ENCODE measurements at regions not wholly inside any gene's neighbourhood (a gene's known extent, or its start where the extent isn't known, plus 50 kb on each side); places are given as distances from the start of the nearest gene placed in this dataset.

- BruUV-seq (replicated peaks): no TSS peak
- Histone ChIP-seq H3K27me3 (replicated peaks; ENCODE audit: insufficient read depth, low read depth, low read length, poor library complexity) (no peaks in the 10 kb centered on the region), H3K36me3 (ENCODE audit: insufficient read depth, low read length, poor library complexity, severe bottlenecking) (no peaks in the 10 kb centered on the region), H3K27ac (ENCODE audit: low read depth, low read length, poor library complexity, severe bottlenecking) (no peak overlapping the region), H3K4me1 (ENCODE audit: insufficient read depth, low read length, poor library complexity, severe bottlenecking) (no peaks in the 10 kb centered on the region), H3K4me3 (ENCODE audit: low read depth, low read length, poor library complexity, severe bottlenecking) (no peak overlapping the region), H3K9me3 (ENCODE audit: low read depth, low read length, poor library complexity, severe bottlenecking) (no peaks in the 10 kb centered on the region)
- no peak for DNase-seq (ENCODE audit: low spot score)
- intact Hi-C loops (cut with micrococcal nuclease; ENCODE audit: unreplicated experiment): no loop called here
- ChIA-PET POLR2A (ENCODE audit: low non-redundant PET) (no interaction called here), CTCF (no interaction called here)
- TF ChIP-seq EZH2 (IDR thresholded peaks at IDR 0.05; ENCODE audit: borderline replicate concordance, low read depth, low read length, poor library complexity, severe bottlenecking): no peak
- TF ChIP-seq, protein P1, sequence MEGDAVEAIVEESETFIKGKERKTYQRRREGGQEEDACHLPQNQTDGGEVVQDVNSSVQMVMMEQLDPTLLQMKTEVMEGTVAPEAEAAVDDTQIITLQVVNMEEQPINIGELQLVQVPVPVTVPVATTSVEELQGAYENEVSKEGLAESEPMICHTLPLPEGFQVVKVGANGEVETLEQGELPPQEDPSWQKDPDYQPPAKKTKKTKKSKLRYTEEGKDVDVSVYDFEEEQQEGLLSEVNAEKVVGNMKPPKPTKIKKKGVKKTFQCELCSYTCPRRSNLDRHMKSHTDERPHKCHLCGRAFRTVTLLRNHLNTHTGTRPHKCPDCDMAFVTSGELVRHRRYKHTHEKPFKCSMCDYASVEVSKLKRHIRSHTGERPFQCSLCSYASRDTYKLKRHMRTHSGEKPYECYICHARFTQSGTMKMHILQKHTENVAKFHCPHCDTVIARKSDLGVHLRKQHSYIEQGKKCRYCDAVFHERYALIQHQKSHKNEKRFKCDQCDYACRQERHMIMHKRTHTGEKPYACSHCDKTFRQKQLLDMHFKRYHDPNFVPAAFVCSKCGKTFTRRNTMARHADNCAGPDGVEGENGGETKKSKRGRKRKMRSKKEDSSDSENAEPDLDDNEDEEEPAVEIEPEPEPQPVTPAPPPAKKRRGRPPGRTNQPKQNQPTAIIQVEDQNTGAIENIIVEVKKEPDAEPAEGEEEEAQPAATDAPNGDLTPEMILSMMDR (conservative IDR thresholded peaks at IDR 0.05; ENCODE audit: low read depth, low read length): no peak
These were observed 107.1 kb downstream of the TEX36 start for GRCh38 chr10:125575843-125576242.

DNA sequence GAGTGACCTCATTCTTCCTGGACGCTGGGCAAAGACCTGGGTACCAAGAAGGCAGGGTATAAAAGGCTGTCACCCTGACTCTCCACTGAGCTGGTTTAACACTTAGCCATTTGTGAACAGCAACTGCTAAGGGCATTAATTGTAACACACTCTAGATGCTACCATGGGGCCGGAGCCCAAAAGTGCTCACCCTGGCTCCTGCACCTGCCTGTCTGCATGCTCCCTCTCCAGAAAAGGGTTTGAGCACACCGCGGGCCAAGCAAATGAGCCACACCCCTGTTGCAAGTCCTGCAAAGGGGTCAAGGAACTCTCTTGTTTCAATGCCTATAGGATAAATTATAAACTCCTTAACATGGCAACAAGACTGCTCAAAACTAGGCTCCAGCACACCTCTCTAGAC, 114.8 kb downstream of the TEX36 start:
- Histone ChIP-seq H3K9me3 (ENCODE audit: low read depth, low read length, poor library complexity, severe bottlenecking) (no peaks in the 10 kb centered on the region), H3K27me3 (replicated peaks; ENCODE audit: insufficient read depth, low read depth, low read length, poor library complexity) (no peaks in the 10 kb centered on the region), H3K4me1 (ENCODE audit: insufficient read depth, low read length, poor library complexity, severe bottlenecking) (no peaks in the 10 kb centered on the region), H3K27ac (ENCODE audit: low read depth, low read length, poor library complexity, severe bottlenecking) (no peak overlapping the region), H3K4me3 (ENCODE audit: low read depth, low read length, poor library complexity, severe bottlenecking) (no peak overlapping the region), H3K36me3 (ENCODE audit: insufficient read depth, low read length, poor library complexity, severe bottlenecking) (no peaks in the 10 kb centered on the region)
- POLR2A ChIA-PET (ENCODE audit: low non-redundant PET): interaction anchor here (0.6 kb wide), 1 partner anchor 22 kb away, joined by 3 read pairs; no protein-coding TSS in a partner anchor
- DNase-seq (ENCODE audit: low spot score): no peak
- no peak for TF ChIP-seq EZH2 (IDR thresholded peaks at IDR 0.05; ENCODE audit: borderline replicate concordance, low read depth, low read length, poor library complexity, severe bottlenecking)
- TF ChIP-seq, protein P1 (conservative IDR thresholded peaks at IDR 0.05; ENCODE audit: low read depth, low read length): no peak
- intact Hi-C loops (cut with micrococcal nuclease; ENCODE audit: unreplicated experiment): no loop called here
- BruUV-seq (replicated peaks): no TSS peak
- CTCF ChIA-PET: no interaction called here

GRCh38 chr10:125567529-125567928, 115.4 kb downstream of the TEX36 start:
- CTCF ChIA-PET: no interaction called here
- intact Hi-C loops (cut with micrococcal nuclease; ENCODE audit: unreplicated experiment): no loop called here
- H3K27me3 ChIP-seq (replicated peaks; ENCODE audit: insufficient read depth, low read depth, low read length, poor library complexity): no peaks in the 10 kb centered on the region
- no TSS peak for BruUV-seq (replicated peaks)
- no peaks in the 10 kb centered on the region for H3K9me3 ChIP-seq (ENCODE audit: low read depth, low read length, poor library complexity, severe bottlenecking)
- no peaks in the 10 kb centered on the region for H3K36me3 ChIP-seq (ENCODE audit: insufficient read depth, low read length, poor library complexity, severe bottlenecking)
- POLR2A ChIA-PET (ENCODE audit: low non-redundant PET): no interaction called here
- TF ChIP-seq, protein P1 (conservative IDR thresholded peaks at IDR 0.05; ENCODE audit: low read depth, low read length): no peak
- TF ChIP-seq EZH2 (IDR thresholded peaks at IDR 0.05; ENCODE audit: borderline replicate concordance, low read depth, low read length, poor library complexity, severe bottlenecking): no peak
- no peak overlapping the region for H3K27ac ChIP-seq (ENCODE audit: low read depth, low read length, poor library complexity, severe bottlenecking)
- no peaks in the 10 kb centered on the region for H3K4me1 ChIP-seq (ENCODE audit: insufficient read depth, low read length, poor library complexity, severe bottlenecking)
- no peak overlapping the region for H3K4me3 ChIP-seq (ENCODE audit: low read depth, low read length, poor library complexity, severe bottlenecking)
- DNase-seq (ENCODE audit: low spot score): no peak
